Osteoblast (primary cell): ENCODE measurements at regions not wholly inside any gene's neighbourhood (a gene's known extent, or its start where the extent isn't known, plus 50 kb on each side); places are given as distances from the start of the nearest gene placed in this dataset.

Source experiments
- DNase-seq: peaks from one replicate; pipeline ENCODE4 v3.0.0; 2011; ENCODE audit warnings: low spot score, mixed read lengths; ENCODE audit not compliant: insufficient read length; ENCODE audit errors: missing footprints
- H2AFZ ChIP-seq: 2 replicates; pipeline ENCODE4 v1.6.0; 2011; ENCODE audit warnings: mild to moderate bottlenecking, low read length
- H3K27ac ChIP-seq: 2 replicates; pipeline ENCODE4 v1.5.1; 2011; ENCODE audit warnings: mild to moderate bottlenecking, low read depth, low read length, moderate library complexity
- H3K27me3 ChIP-seq: 2 replicates; pipeline ENCODE4 v1.6.0; 2012; ENCODE audit warnings: mild to moderate bottlenecking, control low read depth, inconsistent platforms, low read length, moderate library complexity; ENCODE audit not compliant: insufficient read depth
- H3K36me3 ChIP-seq: 2 replicates; pipeline ENCODE4 v1.5.1; 2011; ENCODE audit warnings: mild to moderate bottlenecking, low read length, control low read depth, moderate library complexity; ENCODE audit not compliant: insufficient read depth
- H3K4me1 ChIP-seq: 2 replicates; pipeline ENCODE4 v1.5.1; 2011; ENCODE audit warnings: mild to moderate bottlenecking, low read length, control low read depth, moderate library complexity; ENCODE audit not compliant: insufficient read depth
- H3K4me2 ChIP-seq: 2 replicates; pipeline ENCODE4 v1.6.0; 2011; ENCODE audit warnings: mild to moderate bottlenecking, low read length; ENCODE audit not compliant: insufficient read depth
- H3K4me3 ChIP-seq: fragments of 200-600 bp; sonication (generic); 3 replicates; pipeline ENCODE4 v1.5.1; 2012; ENCODE audit warnings: mild to moderate bottlenecking, low read length, inconsistent platforms; ENCODE audit not compliant: insufficient read depth
- H3K79me2 ChIP-seq: 2 replicates; pipeline ENCODE4 v1.6.0; 2012; ENCODE audit warnings: mild to moderate bottlenecking, low read length, control low read depth, inconsistent platforms; ENCODE audit not compliant: insufficient read depth
- H3K9me3 ChIP-seq: 2 replicates; pipeline ENCODE4 v1.5.1; 2011; ENCODE audit warnings: low read depth, low read length, control low read depth
- H4K20me1 ChIP-seq: 2 replicates; pipeline ENCODE4 v1.6.0; 2012; ENCODE audit warnings: mild to moderate bottlenecking, low read length, control low read depth; ENCODE audit not compliant: insufficient read depth
- TF ChIP-seq, protein P1 (sequence below): IDR thresholded peaks from 2 replicates; pipeline ENCODE4 v1.5.1; 2011; ENCODE audit warnings: mild to moderate bottlenecking, low read depth, low read length, moderate library complexity; ENCODE audit errors: extremely low read depth

DNA sequence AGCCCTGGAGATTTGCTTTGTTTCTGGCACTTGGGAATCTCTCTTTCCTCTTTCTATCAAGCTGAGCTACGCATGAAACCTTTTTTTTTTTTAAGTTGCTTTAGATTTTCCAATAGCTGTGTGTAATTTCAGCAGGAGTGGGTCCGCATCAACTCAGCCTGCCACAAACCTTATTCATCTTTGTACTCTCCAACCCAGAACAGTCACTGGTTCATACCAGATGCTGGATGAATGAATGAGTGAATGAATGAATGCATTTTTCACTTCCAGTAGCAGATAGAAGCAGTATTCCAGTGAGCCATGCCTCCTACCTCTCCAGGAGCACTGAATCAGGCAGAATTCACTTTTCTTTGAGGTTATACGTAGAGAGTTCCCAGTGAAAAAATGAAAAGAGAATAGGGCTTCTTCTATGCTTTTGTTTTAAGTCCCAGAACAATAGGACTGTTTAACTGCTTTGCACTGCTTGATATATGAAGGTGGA, 221.1 kb downstream of the TM9SF2 start:
- no peak overlapping the region for H3K4me2 ChIP-seq
- no peak overlapping the region for H3K27ac ChIP-seq
- no peaks in the 10 kb centered on the region for H3K4me1 ChIP-seq
- no peak overlapping the region for H2AFZ ChIP-seq
- H3K79me2 ChIP-seq, result no peaks in the 10 kb centered on the region
- TF ChIP-seq, protein P1, sequence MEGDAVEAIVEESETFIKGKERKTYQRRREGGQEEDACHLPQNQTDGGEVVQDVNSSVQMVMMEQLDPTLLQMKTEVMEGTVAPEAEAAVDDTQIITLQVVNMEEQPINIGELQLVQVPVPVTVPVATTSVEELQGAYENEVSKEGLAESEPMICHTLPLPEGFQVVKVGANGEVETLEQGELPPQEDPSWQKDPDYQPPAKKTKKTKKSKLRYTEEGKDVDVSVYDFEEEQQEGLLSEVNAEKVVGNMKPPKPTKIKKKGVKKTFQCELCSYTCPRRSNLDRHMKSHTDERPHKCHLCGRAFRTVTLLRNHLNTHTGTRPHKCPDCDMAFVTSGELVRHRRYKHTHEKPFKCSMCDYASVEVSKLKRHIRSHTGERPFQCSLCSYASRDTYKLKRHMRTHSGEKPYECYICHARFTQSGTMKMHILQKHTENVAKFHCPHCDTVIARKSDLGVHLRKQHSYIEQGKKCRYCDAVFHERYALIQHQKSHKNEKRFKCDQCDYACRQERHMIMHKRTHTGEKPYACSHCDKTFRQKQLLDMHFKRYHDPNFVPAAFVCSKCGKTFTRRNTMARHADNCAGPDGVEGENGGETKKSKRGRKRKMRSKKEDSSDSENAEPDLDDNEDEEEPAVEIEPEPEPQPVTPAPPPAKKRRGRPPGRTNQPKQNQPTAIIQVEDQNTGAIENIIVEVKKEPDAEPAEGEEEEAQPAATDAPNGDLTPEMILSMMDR, result no peak
- no peak overlapping the region for H3K4me3 ChIP-seq
- H3K36me3 ChIP-seq, result no peaks in the 10 kb centered on the region
- H3K27me3 ChIP-seq, result peaks cover 2% of the 10 kb centered on the region
- DNase-seq, result no peak
- H4K20me1 ChIP-seq, result no peaks in the 10 kb centered on the region
- H3K9me3 ChIP-seq, result no peaks in the 10 kb centered on the region

DNA sequence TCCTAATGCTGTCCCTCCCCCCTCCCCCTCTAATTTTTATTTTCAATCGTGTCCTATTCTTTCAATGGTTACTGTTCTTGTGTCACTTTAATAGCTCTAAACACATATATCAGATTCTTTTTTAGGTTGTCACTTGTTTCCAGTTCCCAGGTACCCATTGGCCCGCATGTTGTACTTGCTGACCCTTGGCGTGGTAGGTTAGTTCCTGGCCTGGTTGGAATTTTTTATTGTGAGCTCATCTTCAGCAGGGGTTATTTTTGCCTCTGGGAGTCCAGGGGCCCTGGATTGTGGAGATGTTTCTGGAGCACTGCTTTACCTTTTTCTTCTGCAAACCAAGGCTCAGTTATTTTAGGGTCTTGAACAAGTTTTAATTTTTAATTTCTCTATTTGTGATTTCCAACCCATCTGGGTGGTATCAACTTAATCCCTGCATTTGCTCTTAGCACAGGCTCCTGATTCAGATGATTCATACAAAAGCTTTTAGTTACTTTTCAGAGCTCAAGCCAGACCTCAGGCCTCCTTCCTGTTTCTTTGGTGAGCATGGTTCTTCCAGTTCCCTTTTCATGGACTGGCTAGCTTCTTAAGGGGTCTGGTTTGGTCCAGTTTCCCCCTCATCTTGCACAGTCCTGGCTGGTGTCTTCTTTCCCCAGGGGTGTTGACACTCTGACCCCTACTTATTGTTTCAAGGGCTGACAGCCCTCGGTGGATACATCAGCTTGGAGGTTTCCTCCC, 220.5 kb downstream of the TM9SF2 start:
- no peaks in the 10 kb centered on the region for H3K79me2 ChIP-seq
- no peaks in the 10 kb centered on the region for H4K20me1 ChIP-seq
- DNase-seq, result no peak
- H2AFZ ChIP-seq, result no peak overlapping the region
- H3K9me3 ChIP-seq, result no peaks in the 10 kb centered on the region
- H3K36me3 ChIP-seq, result no peaks in the 10 kb centered on the region
- TF ChIP-seq, protein P1, result no peak
- no peaks in the 10 kb centered on the region for H3K4me1 ChIP-seq
- peaks cover 2% of the 10 kb centered on the region for H3K27me3 ChIP-seq
- no peak overlapping the region for H3K4me3 ChIP-seq
- no peak overlapping the region for H3K4me2 ChIP-seq
- no peak overlapping the region for H3K27ac ChIP-seq

DNA sequence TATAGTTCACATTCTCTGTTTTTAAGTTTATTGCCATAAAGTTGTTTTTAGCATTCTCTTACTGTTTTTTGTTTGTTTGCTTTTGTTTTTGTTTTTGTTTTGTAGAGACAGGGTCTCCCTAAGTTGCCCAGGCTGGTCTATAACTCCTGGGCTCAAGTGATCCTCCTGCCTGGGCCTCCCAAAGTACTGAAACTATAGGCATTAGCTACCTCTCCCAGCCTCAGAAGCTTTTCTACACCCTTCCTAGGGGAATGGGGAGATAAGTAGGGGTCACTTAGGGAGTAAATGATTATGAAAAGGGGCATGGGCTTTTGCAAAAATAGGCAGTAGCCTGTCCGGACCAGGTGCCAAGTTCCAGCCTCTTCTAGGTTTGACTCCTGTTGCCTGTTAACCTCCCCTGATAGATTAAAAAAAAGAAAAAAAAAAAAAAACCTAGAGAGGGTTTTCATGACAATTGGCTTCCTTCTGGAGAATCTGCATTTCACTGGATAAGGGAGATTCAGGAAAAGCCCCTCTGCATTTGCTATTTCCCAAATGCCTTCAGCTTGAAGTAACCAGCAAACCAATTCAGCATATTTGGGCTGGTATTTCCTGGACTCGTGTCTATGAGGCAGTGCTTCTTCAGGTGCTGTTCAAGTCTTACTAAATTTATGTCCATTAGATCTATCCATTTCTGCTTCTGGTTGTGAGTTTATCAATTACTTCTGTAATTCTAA, 216.8 kb downstream of the TM9SF2 start:
- no peaks in the 10 kb centered on the region for H4K20me1 ChIP-seq
- no peaks in the 10 kb centered on the region for H3K9me3 ChIP-seq
- no peaks in the 10 kb centered on the region for H3K36me3 ChIP-seq
- no peaks in the 10 kb centered on the region for H3K4me1 ChIP-seq
- H3K4me2 ChIP-seq, result no peak overlapping the region
- H3K27ac ChIP-seq, result no peak overlapping the region
- TF ChIP-seq, protein P1, result no peak
- H2AFZ ChIP-seq, result no peak overlapping the region
- no peaks in the 10 kb centered on the region for H3K79me2 ChIP-seq
- H3K27me3 ChIP-seq, result no peaks in the 10 kb centered on the region
- no peak overlapping the region for H3K4me3 ChIP-seq
- no peak for DNase-seq

DNA sequence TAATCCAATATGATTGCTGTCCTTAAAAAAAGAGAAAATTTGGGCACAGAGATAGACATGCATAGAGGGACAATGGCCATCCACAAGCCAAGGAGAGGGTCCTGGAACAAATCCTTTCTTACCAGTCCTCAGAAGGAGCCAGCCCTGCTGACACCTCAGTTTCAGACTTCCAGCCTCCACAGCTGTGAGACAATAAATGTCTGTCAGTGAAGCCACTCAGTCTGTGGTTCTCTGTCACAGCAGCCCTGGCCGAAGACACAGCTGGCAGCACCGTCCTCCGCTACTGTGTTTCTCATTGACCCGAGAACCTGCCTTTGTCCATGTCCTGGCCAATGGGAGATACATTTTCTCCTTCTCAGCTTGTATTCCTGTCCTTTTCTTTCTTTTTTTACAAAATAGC, 207.9 kb downstream of the TM9SF2 start:
- no peak overlapping the region for H3K4me3 ChIP-seq
- no peak overlapping the region for H3K27ac ChIP-seq
- no peaks in the 10 kb centered on the region for H4K20me1 ChIP-seq
- TF ChIP-seq, protein P1, result no peak
- no peaks in the 10 kb centered on the region for H3K4me1 ChIP-seq
- no peak overlapping the region for H2AFZ ChIP-seq
- no peak overlapping the region for H3K4me2 ChIP-seq
- H3K36me3 ChIP-seq, result no peaks in the 10 kb centered on the region
- no peak for DNase-seq
- peaks cover 3% of the 10 kb centered on the region for H3K27me3 ChIP-seq
- no peaks in the 10 kb centered on the region for H3K79me2 ChIP-seq
- H3K9me3 ChIP-seq, result no peaks in the 10 kb centered on the region
